SK-N-SH (cell line): ENCODE measurements at regions not wholly inside any gene's neighbourhood (a gene's known extent, or its start where the extent isn't known, plus 50 kb on each side); places are given as distances from the start of the nearest gene placed in this dataset.

Source experiments
- CTCF ChIA-PET: fragments of 300-600, 350-600 bp; formaldehyde crosslinking; extraction: SDS; loops from one replicate; lab custom pipeline; 2021; lab: Yijun Ruan, JAX
- POLR2A ChIA-PET: fragments of 350-600 bp; sonication (Branson Sonifier 250); formaldehyde crosslinking; extraction: SDS; loops from one replicate; lab custom pipeline; 2020; ENCODE audit warnings: antibody characterized with exemption, inconsistent platforms; lab: Yijun Ruan, JAX
- DNase-seq: peaks from one replicate; pipeline ENCODE4 v3.0.0; 2012
- H2AFZ ChIP-seq: fragments of 200-600 bp; sonication (generic); 2 replicates; pipeline ENCODE4 v1.8.1; 2016; ENCODE audit warnings: antibody characterized with exemption, mild to moderate bottlenecking, low read depth
- H3F3A ChIP-seq: fragments of 200-600 bp; sonication (generic); replicated peaks from 2 replicates; pipeline ENCODE3; 2016; ENCODE audit warnings: antibody characterized with exemption, mild to moderate bottlenecking; ENCODE audit not compliant: insufficient read depth
- H3K27ac ChIP-seq, 2 experiments: fragments of 200-500 bp in 1 of 2; fragments of 200-600 bp in 1 of 2; sonication (Bioruptor generic) in 1 of 2; sonication (generic), shearing (Covaris generic) in 1 of 2; 2 replicates each; pipeline versions ENCODE4 v1.5.1 to v1.6.1; 2014 to 2016; ENCODE audit warnings: low read depth in 2 of 2, inconsistent platforms in 1 of 2, low read length in 1 of 2, mild to moderate bottlenecking in 1 of 2, mixed read lengths in 1 of 2
- H3K27me3 ChIP-seq: fragments of 200-600 bp; sonication (generic), shearing (Covaris generic); 2 replicates; pipeline ENCODE4 v1.6.1; 2016; ENCODE audit warnings: mixed run types; ENCODE audit not compliant: insufficient read depth
- H3K36me3 ChIP-seq, 2 experiments: fragments of 200-500 bp in 1 of 2; fragments of 200-600 bp in 1 of 2; sonication (Bioruptor generic) in 1 of 2; sonication (generic) in 1 of 2; replicated peaks in 1 of 2; 2 replicates each; pipeline versions ENCODE3 to v1.5.1; 2014 to 2016; ENCODE audit warnings: low read length in 1 of 2, mild to moderate bottlenecking in 1 of 2; ENCODE audit not compliant: insufficient read depth in 2 of 2, control insufficient read depth in 1 of 2
- H3K4me1 ChIP-seq, 2 experiments: fragments of 200-500 bp in 1 of 2; fragments of 200-600 bp in 1 of 2; sonication (Bioruptor generic) in 1 of 2; sonication (generic), shearing (Covaris generic) in 1 of 2; 2 replicates each; pipeline versions ENCODE4 v1.5.1 to v1.6.1; 2014 to 2016; ENCODE audit warnings: low read depth in 1 of 2, low read length in 1 of 2, mixed run types in 1 of 2; ENCODE audit not compliant: insufficient read depth in 2 of 2, control insufficient read depth in 1 of 2
- H3K4me2 ChIP-seq: fragments of 200-600 bp; sonication (generic), shearing (Covaris generic); 2 replicates; pipeline ENCODE4 v1.6.1; 2017; ENCODE audit warnings: mixed run types
- H3K4me3 ChIP-seq, 2 experiments: fragments of 200-500 bp in 1 of 2; fragments of 200-600 bp in 1 of 2; sonication (Bioruptor generic) in 1 of 2; sonication (generic), shearing (Covaris generic) in 1 of 2; 2 replicates each; pipeline versions ENCODE4 v1.5.1 to v1.8.1; 2014 to 2016; ENCODE audit warnings: low read depth in 2 of 2, inconsistent platforms in 1 of 2, low read length in 1 of 2, mild to moderate bottlenecking in 1 of 2, mixed read lengths in 1 of 2, moderate library complexity in 1 of 2
- H3K79me2 ChIP-seq: fragments of 200-600 bp; sonication (generic); 2 replicates; pipeline ENCODE4 v1.8.1; 2017; ENCODE audit warnings: mild to moderate bottlenecking; ENCODE audit not compliant: insufficient read depth
- H3K9ac ChIP-seq: fragments of 200-600 bp; sonication (generic); 2 replicates; pipeline ENCODE4 v1.6.1; 2017; ENCODE audit warnings: mixed run types
- H3K9me2 ChIP-seq: fragments of 200-600 bp; sonication (generic); 2 replicates; pipeline ENCODE4 v1.6.1; 2017; ENCODE audit warnings: mixed run types
- H3K9me3 ChIP-seq: fragments of 200-600 bp; sonication (generic); 2 replicates; pipeline ENCODE4 v1.6.1; 2017; ENCODE audit warnings: mixed run types, mild to moderate bottlenecking, moderate library complexity
- H4K20me1 ChIP-seq: fragments of 200-600 bp; sonication (generic); 2 replicates; pipeline ENCODE4 v1.6.1; 2017; ENCODE audit warnings: mild to moderate bottlenecking, mixed run types; ENCODE audit not compliant: insufficient read depth
- CHD2 ChIP-seq: fragments of 150-350 bp; IDR thresholded peaks from 2 replicates; pipeline ENCODE4 v1.6.1; 2018; ENCODE audit warnings: low read length; ENCODE audit not compliant: partially characterized antibody
- EP300 ChIP-seq, 2 experiments: IDR thresholded peaks; 2 replicates each; pipeline versions ENCODE4 v1.4.0 to v1.6.1; 2012; ENCODE audit warnings: borderline replicate concordance in 1 of 2, low read depth in 1 of 2, low read length in 1 of 2
- FOXJ3 ChIP-seq: sonication (generic); formaldehyde crosslinking; IDR thresholded peaks from 2 replicates; pipeline ENCODE4 v1.5.1; 2020; ENCODE audit warnings: mild to moderate bottlenecking, missing genetic modification reagents
- FOXM1 ChIP-seq: IDR thresholded peaks from 2 replicates; pipeline ENCODE4 v1.4.0; 2012; ENCODE audit warnings: low read depth, mild to moderate bottlenecking
- GATA2 ChIP-seq: sonication (generic); formaldehyde crosslinking; IDR thresholded peaks from 2 replicates; pipeline ENCODE4 v1.5.0; 2020; ENCODE audit warnings: mild to moderate bottlenecking, missing genetic modification reagents
- JUND ChIP-seq: IDR thresholded peaks from 2 replicates; pipeline ENCODE4 v1.4.0; 2012
- MAX ChIP-seq: IDR thresholded peaks from 2 replicates; pipeline ENCODE4 v1.4.0; 2012; ENCODE audit warnings: low read depth
- MEF2A ChIP-seq: IDR thresholded peaks from 2 replicates; pipeline ENCODE4 v1.4.0; 2012; ENCODE audit warnings: low read depth, borderline replicate concordance
- MXI1 ChIP-seq: IDR thresholded peaks from 2 replicates; pipeline ENCODE4 v1.6.1; 2012; ENCODE audit warnings: mild to moderate bottlenecking, low read depth, low read length, improper control_type of control experiment
- NRF1 ChIP-seq: IDR thresholded peaks from 2 replicates; pipeline ENCODE4 v1.6.1; 2012; ENCODE audit warnings: low read depth, mild to moderate bottlenecking, low read length
- PBX3 ChIP-seq: IDR thresholded peaks from 2 replicates; pipeline ENCODE4; 2012
- RCOR1 ChIP-seq: fragments of 150-350 bp; IDR thresholded peaks from 2 replicates; pipeline ENCODE4 v1.6.1; 2017; ENCODE audit warnings: antibody characterized with exemption, low read length
- REST ChIP-seq: IDR thresholded peaks from 2 replicates; pipeline ENCODE4 v1.6.1; 2012; ENCODE audit warnings: mild to moderate bottlenecking, low read depth, low read length, moderate library complexity
- RFX5 ChIP-seq: IDR thresholded peaks from 2 replicates; pipeline ENCODE4 v1.6.1; 2012; ENCODE audit warnings: mild to moderate bottlenecking, improper control_type of control experiment, low read length
- RXRA ChIP-seq: IDR thresholded peaks from 2 replicates; pipeline ENCODE4 v1.4.0; 2012; ENCODE audit warnings: low read depth, mild to moderate bottlenecking, borderline replicate concordance
- SIN3A ChIP-seq: IDR thresholded peaks from 2 replicates; pipeline ENCODE4 v1.6.1; 2012; ENCODE audit warnings: low read depth, mild to moderate bottlenecking, low read length, moderate library complexity, borderline replicate concordance
- TCF12 ChIP-seq: IDR thresholded peaks from 2 replicates; pipeline ENCODE4 v1.4.0; 2012
- USF2 ChIP-seq: fragments of 150-350 bp; IDR thresholded peaks from 2 replicates; pipeline ENCODE4 v1.6.1; 2017; ENCODE audit warnings: antibody characterized with exemption, low read length, low read depth, borderline replicate concordance
- YY1 ChIP-seq: IDR thresholded peaks from 2 replicates; pipeline ENCODE4 v1.4.0; 2012; ENCODE audit warnings: low read depth, mild to moderate bottlenecking
- WGBS: methylation state at CpG from one replicate; pipeline ENCODE4 v1.1.6; 2017; ENCODE audit warnings: low lambda C conversion rate; 5-methylcytosine and 5-hydroxymethylcytosine counted together

- H3K9ac ChIP-seq = no peak overlapping the region
- CTCF ChIA-PET = no interaction called here
Measured at GRCh38 chr3:147851062-147851461, 441.9 kb downstream of the ZIC1 start.

GRCh38 chr3:147854542-147854941, 445.4 kb downstream of the ZIC1 start:
- no peak overlapping the region for H3K27ac ChIP-seq
- no peaks in the 10 kb centered on the region for H3F3A ChIP-seq
- H3K9ac ChIP-seq = no peak overlapping the region
- no peak for DNase-seq
- H3K4me2 ChIP-seq = no peak overlapping the region
- no peak for TF ChIP-seq YY1
- TF ChIP-seq USF2 = no peak
- no peak for TF ChIP-seq GATA2 (CRISPR knock-in tag)
- no peak for TF ChIP-seq FOXM1
- TF ChIP-seq PBX3 = no peak
- TF ChIP-seq REST = no peak
- TF ChIP-seq RFX5 = no peak
- TF ChIP-seq EP300 (IDR thresholded peaks at IDR 0.05; ENCODE audit: borderline replicate concordance in 1 of 2, low read depth in 1 of 2, low read length in 1 of 2) = no peak
- TF ChIP-seq SIN3A = no peak
- TF ChIP-seq MAX = no peak
- no peak for TF ChIP-seq CHD2
- no peak for TF ChIP-seq MEF2A
- no peak for TF ChIP-seq JUND
- TF ChIP-seq MXI1 = no peak
- H3K36me3 ChIP-seq = no peaks in the 10 kb centered on the region
- H3K79me2 ChIP-seq = no peaks in the 10 kb centered on the region
- H3K27me3 ChIP-seq = no peaks in the 10 kb centered on the region
- no peak overlapping the region for H2AFZ ChIP-seq
- ChIA-PET CTCF (interaction anchor here (1.3 kb wide), 1 partner anchor 14 kb away, joined by 3 read pairs; no protein-coding TSS in a partner anchor), POLR2A (no interaction called here)
- 59% methylated on average over 4 of the region's 4 CpGs for WGBS
- no peaks in the 10 kb centered on the region for H4K20me1 ChIP-seq
- no peaks in the 10 kb centered on the region for H3K9me3 ChIP-seq
- H3K4me1 ChIP-seq = no peaks in the 10 kb centered on the region
- no peak overlapping the region for H3K4me3 ChIP-seq
- no peaks in the 10 kb centered on the region for H3K9me2 ChIP-seq

More at GRCh38 chr3:147851062-147851461, 441.9 kb downstream of the ZIC1 start:
- Histone ChIP-seq H3K9me2 (no peaks in the 10 kb centered on the region), H3K4me2 (no peak overlapping the region), H3K4me3 (no peak overlapping the region), H2AFZ (no peak overlapping the region), H3K27me3 (no peaks in the 10 kb centered on the region), H3F3A (no peaks in the 10 kb centered on the region), H3K4me1 (no peaks in the 10 kb centered on the region), H3K79me2 (no peaks in the 10 kb centered on the region)
- POLR2A ChIA-PET = no interaction called here
- no peak for TF ChIP-seq RCOR1
- no peak for TF ChIP-seq NRF1
- TF ChIP-seq USF2 = no peak
- TF ChIP-seq MEF2A = no peak
- TF ChIP-seq RXRA = no peak
- TF ChIP-seq TCF12 = no peak
- TF ChIP-seq FOXJ3 (CRISPR knock-in tag) = no peak
- no peak for TF ChIP-seq SIN3A
- no peak for TF ChIP-seq MXI1
- no peak for TF ChIP-seq CHD2
- no peak for TF ChIP-seq GATA2 (CRISPR knock-in tag)
- TF ChIP-seq, all 33 proteins: peak for 0
- Histone ChIP-seq H3K9me3 (no peaks in the 10 kb centered on the region), H3K36me3 (peaks cover 0 to 5% of the 10 kb centered on the region in 2 experiments), H3K27ac (no peak overlapping the region), H4K20me1 (no peaks in the 10 kb centered on the region)
- no peak for DNase-seq
